OCI-LY1 (cell line): ENCODE measurements at regions not wholly inside any gene's neighbourhood (a gene's known extent, or its start where the extent isn't known, plus 50 kb on each side); places are given as distances from the start of the nearest gene placed in this dataset.

Experiments
- H2AFZ ChIP-seq: fragments of 200-600 bp; sonication (generic), shearing (Covaris generic); 2 replicates; pipeline ENCODE4 v1.6.0; 2014; ENCODE audit warnings: antibody characterized with exemption, mild to moderate bottlenecking, low read length
- H3F3A ChIP-seq: fragments of 200-600 bp; sonication (generic), shearing (Covaris generic); 2 replicates; pipeline ENCODE4 v1.6.0; 2014; ENCODE audit warnings: mild to moderate bottlenecking, antibody characterized with exemption, low read length, moderate library complexity; ENCODE audit not compliant: insufficient read depth
- H3K27ac ChIP-seq: fragments of 200-600 bp; sonication (generic); 2 replicates; pipeline ENCODE4 v1.5.1; 2014; ENCODE audit warnings: low read length, mixed run types, mild to moderate bottlenecking, low read depth; ENCODE audit not compliant: poor library complexity, severe bottlenecking
- H3K27me3 ChIP-seq: fragments of 200-600 bp; sonication (generic); 2 replicates; pipeline ENCODE4 v1.6.0; 2014; ENCODE audit warnings: antibody characterized with exemption, mild to moderate bottlenecking, low read length, moderate library complexity; ENCODE audit not compliant: insufficient read depth
- H3K36me3 ChIP-seq: fragments of 200-600 bp; sonication (generic); 2 replicates; pipeline ENCODE4 v1.6.1; 2014; ENCODE audit warnings: mild to moderate bottlenecking, antibody characterized with exemption, low read length, moderate library complexity, mixed read lengths; ENCODE audit not compliant: insufficient read depth
- H3K4me1 ChIP-seq: fragments of 200-600 bp; sonication (generic); 2 replicates; pipeline ENCODE4 v1.5.1; 2014; ENCODE audit warnings: mild to moderate bottlenecking, low read length, moderate library complexity; ENCODE audit not compliant: insufficient read depth, severe bottlenecking
- H3K4me2 ChIP-seq: fragments of 200-600 bp; sonication (generic), shearing (Covaris generic); 2 replicates; pipeline ENCODE4 v1.6.1; 2014; ENCODE audit warnings: low read length
- H3K4me3 ChIP-seq: fragments of 200-600 bp; sonication (generic); 2 replicates; pipeline ENCODE4 v1.5.1; 2014; ENCODE audit warnings: low read length, low read depth, mild to moderate bottlenecking, mixed read lengths; ENCODE audit not compliant: poor library complexity, severe bottlenecking
- H3K79me2 ChIP-seq: fragments of 200-600 bp; shearing (Covaris generic); 2 replicates; pipeline ENCODE4 v1.6.1; 2016; ENCODE audit warnings: mixed run types, low read length, mixed read lengths; ENCODE audit not compliant: insufficient read depth
- H3K9ac ChIP-seq: fragments of 200-600 bp; sonication (generic), shearing (Covaris generic); 2 replicates; pipeline ENCODE4 v1.6.1; 2014; ENCODE audit warnings: mild to moderate bottlenecking, low read length, mixed read lengths
- H3K9me2 ChIP-seq: fragments of 200-600 bp; sonication (generic), shearing (Covaris generic); 2 replicates; pipeline ENCODE4 v1.6.1; 2014; ENCODE audit warnings: low read depth, mild to moderate bottlenecking, low read length, mixed read lengths
- H3K9me3 ChIP-seq: fragments of 200-600 bp; shearing (Covaris generic); 2 replicates; pipeline ENCODE4 v1.6.1; 2014; ENCODE audit warnings: low read length, mixed read lengths
- H4K20me1 ChIP-seq: fragments of 200-600 bp; sonication (generic), shearing (Covaris generic); 2 replicates; pipeline ENCODE4 v1.6.0; 2016; ENCODE audit warnings: mild to moderate bottlenecking, low read length; ENCODE audit not compliant: insufficient read depth
- EZH2 ChIP-seq: fragments of 200-600 bp; sonication (generic), shearing (Covaris generic); IDR thresholded peaks from 2 replicates; pipeline ENCODE4 v1.8.0; 2017; ENCODE audit warnings: borderline replicate concordance, mixed run types, mild to moderate bottlenecking, antibody characterized with exemption, low read length, moderate library complexity, mixed read lengths
- TF ChIP-seq, protein P1 (sequence below): fragments of 200-600 bp; sonication (generic), shearing (Covaris generic); IDR thresholded peaks from 2 replicates; pipeline ENCODE4 v1.5.1; 2017; ENCODE audit warnings: mild to moderate bottlenecking, antibody characterized with exemption, low read length, moderate library complexity, mixed read lengths

DNA sequence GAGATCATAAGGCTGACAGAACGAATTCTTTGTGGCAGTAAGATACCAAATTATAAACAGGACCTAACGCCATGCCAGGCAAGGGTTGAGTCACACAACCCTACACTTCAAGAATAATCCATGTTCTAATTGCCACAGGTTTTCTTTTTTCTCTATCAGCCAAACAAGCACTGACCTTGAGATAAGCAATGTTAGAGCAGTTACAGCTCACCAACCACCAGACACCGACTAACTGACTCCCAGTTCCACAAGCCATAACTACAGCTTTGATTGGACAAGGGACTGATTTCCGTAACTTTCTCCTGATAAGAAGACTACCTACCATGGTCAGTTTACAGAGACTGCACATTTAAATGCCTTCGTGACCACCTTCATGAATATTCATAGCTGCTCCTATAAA lies 149.6 kb downstream of the PTPRU start:
- TF ChIP-seq, protein P1, sequence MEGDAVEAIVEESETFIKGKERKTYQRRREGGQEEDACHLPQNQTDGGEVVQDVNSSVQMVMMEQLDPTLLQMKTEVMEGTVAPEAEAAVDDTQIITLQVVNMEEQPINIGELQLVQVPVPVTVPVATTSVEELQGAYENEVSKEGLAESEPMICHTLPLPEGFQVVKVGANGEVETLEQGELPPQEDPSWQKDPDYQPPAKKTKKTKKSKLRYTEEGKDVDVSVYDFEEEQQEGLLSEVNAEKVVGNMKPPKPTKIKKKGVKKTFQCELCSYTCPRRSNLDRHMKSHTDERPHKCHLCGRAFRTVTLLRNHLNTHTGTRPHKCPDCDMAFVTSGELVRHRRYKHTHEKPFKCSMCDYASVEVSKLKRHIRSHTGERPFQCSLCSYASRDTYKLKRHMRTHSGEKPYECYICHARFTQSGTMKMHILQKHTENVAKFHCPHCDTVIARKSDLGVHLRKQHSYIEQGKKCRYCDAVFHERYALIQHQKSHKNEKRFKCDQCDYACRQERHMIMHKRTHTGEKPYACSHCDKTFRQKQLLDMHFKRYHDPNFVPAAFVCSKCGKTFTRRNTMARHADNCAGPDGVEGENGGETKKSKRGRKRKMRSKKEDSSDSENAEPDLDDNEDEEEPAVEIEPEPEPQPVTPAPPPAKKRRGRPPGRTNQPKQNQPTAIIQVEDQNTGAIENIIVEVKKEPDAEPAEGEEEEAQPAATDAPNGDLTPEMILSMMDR, result no peak
- no peak for TF ChIP-seq EZH2
- Histone ChIP-seq H3K27ac (no peak overlapping the region), H3K9me3 (no peaks in the 10 kb centered on the region), H3K27me3 (no peaks in the 10 kb centered on the region), H3K9ac (no peak overlapping the region), H4K20me1 (no peaks in the 10 kb centered on the region), H3K9me2 (no peaks in the 10 kb centered on the region), H3K4me1 (no peaks in the 10 kb centered on the region), H3K4me3 (no peak overlapping the region), H3K4me2 (no peak overlapping the region), H2AFZ (no peak overlapping the region), H3F3A (no peaks in the 10 kb centered on the region), H3K79me2 (no peaks in the 10 kb centered on the region), H3K36me3 (no peaks in the 10 kb centered on the region)

DNA sequence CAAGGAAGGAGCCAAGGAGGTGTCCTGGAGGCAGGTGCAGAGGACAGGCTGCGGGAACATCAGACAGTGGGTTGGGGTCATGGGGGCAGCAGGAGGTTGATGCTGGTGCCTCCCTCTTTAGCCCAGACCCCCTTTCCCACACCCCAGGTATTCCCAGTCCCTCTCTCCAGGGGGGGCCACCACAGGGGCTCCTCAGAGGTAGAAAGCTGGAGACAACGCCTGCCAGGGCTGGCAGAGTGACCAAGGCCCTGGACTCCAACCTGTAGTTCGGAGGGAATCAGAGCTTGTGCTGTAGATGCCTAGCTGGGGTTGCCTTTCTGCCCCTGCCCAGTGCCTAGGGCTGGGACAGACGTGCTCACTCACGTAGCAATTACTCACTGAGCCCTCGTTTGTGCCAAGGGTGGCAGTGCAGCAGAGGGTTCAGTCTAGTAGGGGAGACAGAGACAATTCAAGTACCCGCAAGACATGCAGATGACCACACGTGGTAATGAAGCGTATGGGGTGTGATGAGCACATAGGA lies 148.2 kb downstream of the PTPRU start:
- Histone ChIP-seq H4K20me1 (no peaks in the 10 kb centered on the region), H3K79me2 (no peaks in the 10 kb centered on the region), H3K4me3 (no peak overlapping the region), H3K9me2 (no peaks in the 10 kb centered on the region), H3K4me1 (no peaks in the 10 kb centered on the region), H2AFZ (no peak overlapping the region), H3K9me3 (no peaks in the 10 kb centered on the region), H3K9ac (no peak overlapping the region), H3K27me3 (no peaks in the 10 kb centered on the region), H3F3A (no peaks in the 10 kb centered on the region), H3K4me2 (no peak overlapping the region), H3K27ac (no peak overlapping the region), H3K36me3 (no peaks in the 10 kb centered on the region)
- TF ChIP-seq EZH2, result no peak
- TF ChIP-seq, protein P1, result no peak

DNA sequence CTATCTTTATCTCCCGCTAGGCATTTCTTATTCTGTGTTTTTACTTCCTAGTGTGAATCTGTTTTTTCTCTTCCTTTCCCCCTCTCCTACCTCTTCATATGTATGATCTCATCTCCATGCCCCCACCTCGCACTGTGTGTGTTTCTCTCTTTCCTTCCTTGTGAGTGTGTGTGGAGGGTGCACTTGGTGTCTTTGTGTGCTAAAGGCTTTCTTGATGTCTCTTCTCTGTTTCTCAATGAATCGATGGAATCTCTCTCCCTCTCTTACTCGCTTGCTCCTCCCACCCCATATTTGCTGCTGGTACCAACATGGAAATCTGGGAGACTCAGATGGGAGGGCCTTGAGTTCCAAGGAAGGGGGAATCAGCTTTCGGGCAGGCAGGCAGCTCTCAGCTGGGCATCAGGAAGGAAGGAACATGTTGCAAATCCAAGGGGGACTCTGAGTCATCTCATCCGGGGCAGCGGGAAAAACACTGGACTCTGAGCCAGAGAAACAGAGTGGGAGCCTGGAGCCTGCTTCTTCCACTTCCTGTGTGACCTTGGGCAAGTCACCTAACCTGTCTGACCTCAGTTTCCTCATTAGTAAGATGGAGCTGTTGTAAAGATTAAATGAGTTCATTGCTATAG lies 147.5 kb downstream of the PTPRU start:
- H4K20me1 ChIP-seq, result no peaks in the 10 kb centered on the region
- H3K4me1 ChIP-seq, result no peaks in the 10 kb centered on the region
- no peaks in the 10 kb centered on the region for H3F3A ChIP-seq
- H3K4me2 ChIP-seq, result no peak overlapping the region
- no peaks in the 10 kb centered on the region for H3K36me3 ChIP-seq
- TF ChIP-seq EZH2, result no peak
- TF ChIP-seq, protein P1, result no peak
- H3K9me3 ChIP-seq, result peaks cover 5% of the 10 kb centered on the region; the same call in 1 of the 2 replicates
- no peaks in the 10 kb centered on the region for H3K27me3 ChIP-seq
- H3K79me2 ChIP-seq, result no peaks in the 10 kb centered on the region
- no peak overlapping the region for H3K4me3 ChIP-seq
- no peak overlapping the region for H3K9ac ChIP-seq
- H3K27ac ChIP-seq, result no peak overlapping the region
- no peak overlapping the region for H2AFZ ChIP-seq
- H3K9me2 ChIP-seq, result no peaks in the 10 kb centered on the region
